HEK293T (cell line): ENCODE measurements at regions not wholly inside any gene's neighbourhood (a gene's known extent, or its start where the extent isn't known, plus 50 kb on each side); places are given as distances from the start of the nearest gene placed in this dataset.

Experiments
- CTCF ChIA-PET: fragments of 350-600 bp; formaldehyde crosslinking; extraction: SDS; loops from one replicate; lab custom pipeline; 2021; ENCODE audit warnings: antibody characterized with exemption, inconsistent platforms; lab: Yijun Ruan, JAX
- POLR2A ChIA-PET: fragments of 350-600 bp; formaldehyde crosslinking; extraction: SDS; loops from one replicate; lab custom pipeline; 2020; ENCODE audit warnings: antibody characterized with exemption, inconsistent platforms; lab: Yijun Ruan, JAX
- DNase-seq: peaks from one replicate; pipeline ENCODE4 v3.0.0; 2012; ENCODE audit warnings: mixed read lengths; ENCODE audit errors: extremely low spot score
- ARNT ChIP-seq: fragments of 450-650 bp; IDR thresholded peaks from 2 replicates; pipeline ENCODE4 v1.6.1; 2017; ENCODE audit warnings: mild to moderate bottlenecking
- BHLHE40 ChIP-seq: fragments of 450-650 bp; IDR thresholded peaks from 2 replicates; pipeline ENCODE4 v1.6.1; 2016; ENCODE audit warnings: mild to moderate bottlenecking, moderate library complexity, borderline replicate concordance
- CTBP1 ChIP-seq: fragments of 450-650 bp; IDR thresholded peaks from 2 replicates; pipeline ENCODE4 v1.6.1; 2016; ENCODE audit warnings: borderline replicate concordance
- ELF4 ChIP-seq: fragments of 450-650 bp; IDR thresholded peaks from 2 replicates; pipeline ENCODE4 v1.6.1; 2017; ENCODE audit warnings: antibody characterized with exemption
- FOXA1 ChIP-seq: fragments of 450-650 bp; IDR thresholded peaks from 2 replicates; pipeline ENCODE4 v1.6.1; 2016; ENCODE audit warnings: mild to moderate bottlenecking
- FOXK2 ChIP-seq: fragments of 450-650 bp; IDR thresholded peaks from 2 replicates; pipeline ENCODE4 v1.6.1; 2016; ENCODE audit warnings: mild to moderate bottlenecking
- FOXM1 ChIP-seq: fragments of 450-650 bp; IDR thresholded peaks from 2 replicates; pipeline ENCODE4 v1.6.1; 2017; ENCODE audit warnings: mild to moderate bottlenecking, borderline replicate concordance
- HDGF ChIP-seq: fragments of 450-650 bp; IDR thresholded peaks from 2 replicates; pipeline ENCODE4 v1.6.1; 2017; ENCODE audit warnings: antibody characterized with exemption, borderline replicate concordance
- L3MBTL2 ChIP-seq: fragments of 450-650 bp; conservative IDR thresholded peaks from 2 replicates; pipeline ENCODE4 v1.6.1; 2016; ENCODE audit warnings: mild to moderate bottlenecking
- LEF1 ChIP-seq: fragments of 450-650 bp; IDR thresholded peaks from 2 replicates; pipeline ENCODE4 v1.6.1; 2017; ENCODE audit warnings: mild to moderate bottlenecking, borderline replicate concordance
- NFRKB ChIP-seq: fragments of 450-650 bp; IDR thresholded peaks from 2 replicates; pipeline ENCODE4 v1.6.1; 2016; ENCODE audit warnings: mild to moderate bottlenecking, moderate library complexity
- PKNOX1 ChIP-seq: fragments of 450-650 bp; IDR thresholded peaks from 2 replicates; pipeline ENCODE4 v1.6.1; 2016
- SP1 ChIP-seq: fragments of 450-650 bp; IDR thresholded peaks from 2 replicates; pipeline ENCODE4 v1.6.1; 2017
- SUZ12 ChIP-seq: fragments of 450-650 bp; IDR thresholded peaks from 2 replicates; pipeline ENCODE4 v1.6.1; 2016; ENCODE audit warnings: mild to moderate bottlenecking
- TARDBP ChIP-seq: fragments of 450-650 bp; IDR thresholded peaks from 2 replicates; pipeline ENCODE4 v1.6.1; 2016
- ZNF384 ChIP-seq: fragments of 450-650 bp; IDR thresholded peaks from 2 replicates; pipeline ENCODE4 v1.6.1; 2016

- CTCF ChIA-PET: no interaction called here
- TF ChIP-seq HDGF (no peak), ELF4 (no peak), FOXM1 (no peak), BHLHE40 (no peak), TARDBP (no peak), CTBP1 (no peak), ARNT (no peak), ZNF384 (no peak), FOXA1 (no peak)
- DNase-seq: no peak
These were observed 72.3 kb downstream of the CMPK2 start for GRCh38 chr2:6793371-6793770.

GRCh38 chr2:6793913-6794312 lies 71.8 kb downstream of the CMPK2 start:
- POLR2A ChIA-PET: no interaction called here

More at GRCh38 chr2:6793371-6793770, 72.3 kb downstream of the CMPK2 start:
- POLR2A ChIA-PET: no interaction called here

GRCh38 chr2:6794448-6794847 lies 71.3 kb downstream of the CMPK2 start:
- DNase-seq: no peak
- ChIA-PET CTCF (no interaction called here), POLR2A (no interaction called here)
- TF ChIP-seq LEF1 (no peak), HDGF (no peak), CTBP1 (no peak), FOXK2 (no peak), ARNT (no peak), PKNOX1 (no peak)

More at GRCh38 chr2:6793913-6794312, 71.8 kb downstream of the CMPK2 start:
- TF ChIP-seq SUZ12: no peak
- TF ChIP-seq LEF1: no peak
- TF ChIP-seq CTBP1: no peak
- no peak for TF ChIP-seq ARNT
- TF ChIP-seq BHLHE40: no peak
- no peak for TF ChIP-seq TARDBP
- TF ChIP-seq L3MBTL2: no peak
- no peak for TF ChIP-seq FOXA1
- TF ChIP-seq FOXK2: no peak
- TF ChIP-seq ZNF384: no peak
- no peak for TF ChIP-seq ELF4
- no peak for TF ChIP-seq SP1
- no peak for TF ChIP-seq PKNOX1
- no peak for TF ChIP-seq NFRKB
- no peak for DNase-seq
- CTCF ChIA-PET: no interaction called here
